GM18951 (cell line): ENCODE measurements at regions not wholly inside any gene's neighbourhood (a gene's known extent, or its start where the extent isn't known, plus 50 kb on each side); places are given as distances from the start of the nearest gene placed in this dataset.

Experiments used
- POLR2A ChIP-seq: IDR thresholded peaks from 4 replicates; pipeline ENCODE4 v1.6.1; 2011; ENCODE audit warnings: mild to moderate bottlenecking; ENCODE audit not compliant: insufficient read length, insufficient read depth; ENCODE audit errors: extremely low read depth
- in situ Hi-C: fragments of 300-500 bp; cut with MboI; formaldehyde crosslinking; loops from one replicate; pipeline ENCODE4 v1.12.0; 2022; ENCODE audit warnings: low sequenced_read_pairs, mixed read lengths, inconsistent platforms; ENCODE audit not compliant: unreplicated experiment

DNA sequence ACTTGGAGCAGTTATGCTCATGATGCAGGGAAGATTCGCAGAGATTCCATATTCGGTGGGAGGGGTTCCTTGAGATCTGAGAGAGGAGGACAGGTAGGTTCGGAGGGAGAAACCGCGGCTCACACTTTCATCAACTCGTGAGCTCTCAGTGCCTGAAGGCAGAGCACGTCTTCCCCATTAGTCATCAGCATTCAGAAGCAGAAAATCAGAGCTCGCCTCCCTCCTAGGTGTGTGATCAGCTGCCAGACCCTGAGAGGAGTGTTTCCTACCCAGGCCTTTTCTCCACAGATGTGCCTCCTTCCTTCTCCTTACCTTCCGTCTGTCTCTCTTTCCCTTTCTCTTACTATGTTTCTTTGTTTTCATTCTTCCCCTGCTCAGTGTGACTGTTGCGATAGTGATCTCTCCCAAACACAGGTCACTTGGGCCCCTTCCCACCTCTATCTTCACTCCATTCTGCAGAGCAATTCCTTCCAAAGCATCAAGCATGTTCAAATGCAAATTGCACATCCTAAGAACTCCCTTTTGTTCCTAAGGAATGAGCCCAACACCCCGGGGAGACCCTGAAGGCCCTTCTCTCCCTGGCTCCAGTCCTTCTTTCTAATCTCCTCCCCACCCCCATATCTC is 389.5 kb downstream of the UQCRFS1 start:
- no peak for TF ChIP-seq POLR2A
- in situ Hi-C loops = no loop called here

- no peak for TF ChIP-seq POLR2A
- in situ Hi-C loops = no loop called here
Measured at GRCh38 chr19:28820289-28820688, 392.7 kb downstream of the UQCRFS1 start.

- in situ Hi-C loops = no loop called here
Measured at GRCh38 chr19:28815257-28815656, 397.7 kb downstream of the UQCRFS1 start.

DNA sequence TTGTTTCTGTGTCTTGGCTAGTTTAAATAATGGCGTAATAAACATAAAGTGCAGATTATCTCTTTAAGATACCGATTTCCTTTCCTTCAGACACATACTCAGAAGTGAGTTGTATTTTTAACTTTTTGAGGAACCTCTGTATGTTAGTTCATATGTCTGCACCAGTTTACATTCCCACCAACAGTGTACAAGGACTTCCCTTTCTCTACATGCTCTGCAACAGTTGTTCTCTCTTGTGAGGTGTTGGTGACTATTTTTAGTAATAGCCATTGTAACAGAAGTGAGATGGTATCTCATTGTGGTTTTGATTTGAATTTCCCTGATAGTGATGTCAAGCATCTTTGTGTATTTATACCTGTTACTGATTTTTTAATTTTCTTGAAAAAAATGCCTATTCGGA is 418.6 kb downstream of the UQCRFS1 start:
- in situ Hi-C loops = no loop called here

More at GRCh38 chr19:28815257-28815656, 397.7 kb downstream of the UQCRFS1 start:
- TF ChIP-seq POLR2A = no peak

GRCh38 chr19:28793391-28794168 is 419.4 kb downstream of the UQCRFS1 start:
- no peak for TF ChIP-seq POLR2A
- in situ Hi-C loops = no loop called here

More for the DNA sequence above, 418.6 kb downstream of the UQCRFS1 start:
- no peak for TF ChIP-seq POLR2A

DNA sequence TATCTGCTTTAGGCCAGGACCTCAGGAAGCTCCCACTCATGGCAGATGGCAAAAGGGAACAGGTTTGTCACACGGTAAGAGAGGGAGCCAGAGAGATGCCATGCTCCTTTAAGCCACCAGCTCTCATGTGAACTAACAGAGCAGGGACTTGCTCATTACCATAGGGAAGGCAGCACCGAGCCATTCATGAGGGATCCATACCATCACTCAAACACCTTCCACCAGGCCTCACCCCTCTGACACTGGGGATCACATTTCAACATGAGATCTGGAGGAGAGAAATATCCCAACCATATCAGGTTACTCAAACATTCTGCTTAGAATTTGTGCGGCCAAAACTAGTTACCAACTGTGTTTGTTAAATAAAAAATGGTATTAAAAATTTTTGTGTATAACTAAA is 427.0 kb downstream of the UQCRFS1 start:
- in situ Hi-C loops = no loop called here
- TF ChIP-seq POLR2A = no peak

DNA sequence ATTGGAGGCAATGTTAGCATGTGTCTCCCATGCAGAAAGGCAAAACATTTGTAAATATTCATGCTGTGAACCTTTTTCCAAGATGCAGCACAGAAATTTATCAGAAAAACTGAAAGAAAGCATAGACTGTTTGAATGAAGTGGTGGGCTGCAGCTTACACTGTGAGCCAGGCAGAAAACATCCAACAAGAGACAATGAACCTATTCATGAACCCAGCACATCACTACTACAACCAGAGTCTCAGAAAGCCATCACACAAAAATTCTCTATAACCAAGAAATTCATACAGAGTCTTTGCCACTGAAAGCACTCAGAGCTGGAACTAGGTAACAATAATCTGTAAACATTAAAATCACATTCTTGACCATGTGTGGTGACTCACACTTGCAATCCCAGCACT is 448.9 kb downstream of the UQCRFS1 start:
- in situ Hi-C loops = no loop called here
- TF ChIP-seq POLR2A = no peak

DNA sequence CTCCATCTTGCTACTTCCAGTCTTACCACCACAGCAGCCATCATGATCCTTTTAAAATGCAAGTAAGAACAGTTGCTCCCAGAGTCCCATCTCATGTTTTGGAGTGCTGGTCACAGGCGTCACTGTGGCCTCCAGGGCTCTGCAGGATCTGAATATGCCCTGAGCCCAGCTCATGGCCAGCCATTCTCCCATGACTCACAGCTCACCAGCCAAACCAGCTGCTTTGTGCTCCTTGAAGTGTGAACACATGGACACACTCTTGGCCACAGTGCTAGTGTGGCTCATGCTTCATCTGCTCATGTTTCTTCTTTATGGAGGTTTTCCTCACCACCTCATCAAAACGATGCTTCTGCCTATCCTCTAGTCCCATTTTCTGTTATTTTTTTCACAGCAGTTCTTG is 466.5 kb downstream of the UQCRFS1 start:
- in situ Hi-C loops = no loop called here
- no peak for TF ChIP-seq POLR2A

DNA sequence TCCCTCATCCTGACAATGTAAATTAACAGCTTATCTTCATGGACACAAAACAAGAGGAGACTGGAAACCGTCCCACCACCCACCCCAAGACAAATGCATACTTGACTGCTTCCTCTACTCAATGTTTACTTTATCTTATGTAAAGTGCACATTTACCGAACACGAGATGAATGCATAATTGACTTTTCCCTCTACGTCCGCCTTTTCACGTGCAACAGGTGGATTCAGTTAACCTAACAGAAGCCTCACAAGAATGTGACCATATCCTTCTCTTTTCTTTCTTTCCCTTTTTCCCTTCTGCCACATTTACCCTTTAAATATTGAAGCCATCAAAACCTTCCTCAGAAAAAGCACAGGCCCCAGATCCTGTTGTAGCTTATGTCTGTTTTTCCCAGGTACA is 468.0 kb downstream of the UQCRFS1 start:
- in situ Hi-C loops = no loop called here
- TF ChIP-seq POLR2A = no peak

- in situ Hi-C loops = no loop called here
- no peak for TF ChIP-seq POLR2A
Measured at GRCh38 chr19:28744014-28744413, 468.9 kb downstream of the UQCRFS1 start.

- in situ Hi-C loops = no loop called here
- TF ChIP-seq POLR2A = no peak
Measured at GRCh38 chr19:28737021-28737895, 475.7 kb downstream of the UQCRFS1 start.

- in situ Hi-C loops = no loop called here
- no peak for TF ChIP-seq POLR2A
Measured at GRCh38 chr19:28736528-28736927, 476.4 kb downstream of the UQCRFS1 start.

DNA sequence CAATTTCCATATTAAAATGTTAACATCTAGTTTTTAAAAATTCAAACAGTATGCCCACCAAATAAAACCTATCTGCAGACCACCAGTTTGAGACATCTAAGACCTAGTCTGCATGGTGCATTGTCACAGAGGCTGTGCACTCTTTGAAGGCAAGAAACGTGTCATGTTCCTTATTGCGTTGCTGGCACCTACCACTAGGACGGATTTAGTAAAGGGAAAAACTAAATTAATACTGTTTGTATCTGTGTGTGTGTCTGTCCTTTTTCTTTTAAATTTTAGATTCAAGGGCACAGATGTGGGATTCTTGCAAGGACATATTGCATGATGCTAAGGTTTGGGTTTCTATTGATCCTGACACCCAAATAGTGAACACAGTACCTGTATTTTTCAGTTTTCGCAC is 481.4 kb downstream of the UQCRFS1 start:
- in situ Hi-C loops = no loop called here
- no peak for TF ChIP-seq POLR2A
